Vagina (tissue), 2 donors: ENCODE measurements at regions not wholly inside any gene's neighbourhood (a gene's known extent, or its start where the extent isn't known, plus 50 kb on each side); places are given as distances from the start of the nearest gene placed in this dataset.

Experiments used
- POLR2A ChIP-seq, 2 donors: fragments of 450-650 bp; IDR thresholded peaks; one replicate each; pipeline ENCODE4 v1.6.1; 2017; ENCODE audit warnings: antibody characterized with exemption in 2 of 2, mild to moderate bottlenecking in 2 of 2, moderate library complexity in 2 of 2
- POLR2AphosphoS5 ChIP-seq, 2 donors: sonication (generic); formaldehyde crosslinking; IDR thresholded peaks; one replicate each; pipeline ENCODE4 v1.9.0; 2017; ENCODE audit warnings: antibody characterized with exemption in 2 of 2, mild to moderate bottlenecking in 2 of 2, low read depth in 1 of 2; ENCODE audit not compliant: insufficient read depth in 1 of 2
- TF ChIP-seq, protein P1 (sequence below), 3 experiments: fragments of 450-650 bp in 2 of 3; fragments of 200-600 bp in 1 of 3; sonication (generic) in 1 of 3; IDR thresholded peaks; one replicate each; pipeline ENCODE4 v1.5.1; 2017 to 2019; ENCODE audit warnings: antibody characterized with exemption in 3 of 3, mild to moderate bottlenecking in 2 of 3, moderate library complexity in 2 of 3

DNA sequence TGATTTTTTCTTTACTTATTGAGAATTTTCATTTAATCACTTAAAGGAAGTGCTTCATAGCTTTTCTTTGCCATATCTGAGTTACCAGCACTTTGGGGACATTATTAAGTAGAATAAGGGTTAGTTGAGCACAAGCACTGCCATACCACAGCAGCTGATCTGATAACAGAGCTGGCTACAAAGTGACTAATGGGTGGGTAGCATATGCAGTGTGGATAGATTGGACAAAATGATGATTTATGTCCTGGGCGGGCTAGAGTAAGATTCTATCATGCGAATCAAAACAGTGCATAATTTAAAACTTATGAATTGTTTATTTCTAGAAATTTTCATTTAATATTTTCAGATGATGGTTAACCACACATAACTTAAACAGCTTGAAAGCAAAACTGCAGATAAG, 102.2 kb upstream of the SNX7 start:
- TF ChIP-seq, protein P1, sequence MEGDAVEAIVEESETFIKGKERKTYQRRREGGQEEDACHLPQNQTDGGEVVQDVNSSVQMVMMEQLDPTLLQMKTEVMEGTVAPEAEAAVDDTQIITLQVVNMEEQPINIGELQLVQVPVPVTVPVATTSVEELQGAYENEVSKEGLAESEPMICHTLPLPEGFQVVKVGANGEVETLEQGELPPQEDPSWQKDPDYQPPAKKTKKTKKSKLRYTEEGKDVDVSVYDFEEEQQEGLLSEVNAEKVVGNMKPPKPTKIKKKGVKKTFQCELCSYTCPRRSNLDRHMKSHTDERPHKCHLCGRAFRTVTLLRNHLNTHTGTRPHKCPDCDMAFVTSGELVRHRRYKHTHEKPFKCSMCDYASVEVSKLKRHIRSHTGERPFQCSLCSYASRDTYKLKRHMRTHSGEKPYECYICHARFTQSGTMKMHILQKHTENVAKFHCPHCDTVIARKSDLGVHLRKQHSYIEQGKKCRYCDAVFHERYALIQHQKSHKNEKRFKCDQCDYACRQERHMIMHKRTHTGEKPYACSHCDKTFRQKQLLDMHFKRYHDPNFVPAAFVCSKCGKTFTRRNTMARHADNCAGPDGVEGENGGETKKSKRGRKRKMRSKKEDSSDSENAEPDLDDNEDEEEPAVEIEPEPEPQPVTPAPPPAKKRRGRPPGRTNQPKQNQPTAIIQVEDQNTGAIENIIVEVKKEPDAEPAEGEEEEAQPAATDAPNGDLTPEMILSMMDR (IDR thresholded peaks at IDR 0.05) = no peak
- TF ChIP-seq POLR2AphosphoS5 (IDR thresholded peaks at IDR 0.05; ENCODE audit: insufficient read depth in 1 of 2, low read depth in 1 of 2) = no peak
- no peak for TF ChIP-seq POLR2A (IDR thresholded peaks at IDR 0.05)
